Myocyte (in vitro differentiated cells): ENCODE measurements at regions not wholly inside any gene's neighbourhood (a gene's known extent, or its start where the extent isn't known, plus 50 kb on each side); places are given as distances from the start of the nearest gene placed in this dataset.
A peak's percentile ranks its signal among the peaks of the same experiment; 100 is the strongest.
"Not testable (repeated sequence)": the region's sequence is repeated elsewhere in the genome, so short reads cannot be mapped to it uniquely, and the experiment has no call there.

ENCODE experiments used
- DNase-seq: peaks from one replicate; pipeline ENCODE4 v3.0.0-alpha.2; 2012; ENCODE audit warnings: low read depth

- not testable (repeated sequence) for DNase-seq
Observed at GRCh38 chr18:14190776-14191442, 58.7 kb upstream of the ZNF519 start.

DNA sequence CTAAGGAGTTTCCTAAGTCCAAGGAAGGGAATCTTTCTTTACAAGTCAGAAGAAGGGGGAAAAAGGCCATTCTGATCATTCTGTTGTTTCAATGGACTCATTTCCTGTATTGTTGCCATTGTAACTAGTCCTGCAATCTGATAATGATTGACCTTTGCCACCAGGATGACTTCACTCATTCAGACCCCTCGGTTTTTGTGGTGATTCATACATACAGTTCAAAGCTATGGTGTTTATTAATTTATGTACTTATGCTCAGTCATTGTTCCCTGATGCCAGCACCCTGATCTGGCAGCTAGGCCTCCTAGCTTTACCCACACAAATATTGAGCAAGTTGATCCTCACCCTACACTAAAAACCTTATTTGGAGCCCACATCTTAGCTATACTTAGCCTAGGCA is 57.6 kb upstream of the ZNF519 start:
- DNase-seq = peak; percentile 6

DNA sequence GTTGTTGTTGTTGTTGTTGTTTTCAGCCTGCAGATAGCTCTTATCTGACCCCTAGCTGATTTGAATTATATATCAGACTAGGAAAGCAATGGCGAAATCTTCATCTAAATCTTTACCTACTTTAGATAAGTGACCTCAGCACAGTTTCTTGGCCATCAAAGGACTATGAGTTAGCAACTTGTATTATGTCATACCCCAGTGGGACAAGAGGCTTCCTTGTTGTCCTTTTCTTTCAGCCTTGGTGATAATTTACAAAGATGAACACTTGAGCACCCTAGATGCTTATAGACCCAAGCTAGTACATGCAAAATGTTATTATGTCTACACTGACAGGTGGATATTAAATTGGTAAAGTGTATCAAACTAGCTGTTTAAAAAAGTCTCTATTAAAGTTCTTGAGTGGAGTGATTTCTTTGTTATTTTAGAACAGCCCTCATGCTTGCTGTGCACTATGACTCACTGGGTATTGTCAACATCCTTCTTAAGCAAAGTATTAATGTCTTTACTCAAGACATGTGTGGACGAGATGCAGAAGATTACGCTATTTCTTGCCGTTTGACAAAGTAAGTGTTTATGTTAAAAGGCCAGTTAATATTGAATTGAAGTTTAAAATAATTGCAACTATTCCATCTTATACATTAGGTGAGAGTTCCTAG is 56.6 kb upstream of the ZNF519 start:
- DNase-seq = peak; percentile 20
